ENCODE measurements at regions not wholly inside any gene's neighbourhood (a gene's known extent, or its start where the extent isn't known, plus 50 kb on each side); places are given as distances from the start of the nearest gene placed in this dataset. TPM values are rescaled to one million over a fixed set of nuclear protein-coding genes. Genes with fewer than 3 reads are reported as not detected.

- no peak overlapping the region for H3K4me3 ChIP-seq
- WGBS (ENCODE audit: low lambda C conversion rate, missing lambda C conversion rate) = 95% methylated on average over 3 of the region's 3 CpGs
These were observed 52.4 kb upstream of the HTR2A start for GRCh38 chr13:46949211-46949610.

GRCh38 chr13:46948338-46948737, 51.5 kb upstream of the HTR2A start:
- no peaks in the 10 kb centered on the region for H3K4me1 ChIP-seq (ENCODE audit: insufficient read depth)
- no peaks in the 10 kb centered on the region for H3K27me3 ChIP-seq
- no peak overlapping the region for H3K4me2 ChIP-seq
- TF ChIP-seq, protein P1, sequence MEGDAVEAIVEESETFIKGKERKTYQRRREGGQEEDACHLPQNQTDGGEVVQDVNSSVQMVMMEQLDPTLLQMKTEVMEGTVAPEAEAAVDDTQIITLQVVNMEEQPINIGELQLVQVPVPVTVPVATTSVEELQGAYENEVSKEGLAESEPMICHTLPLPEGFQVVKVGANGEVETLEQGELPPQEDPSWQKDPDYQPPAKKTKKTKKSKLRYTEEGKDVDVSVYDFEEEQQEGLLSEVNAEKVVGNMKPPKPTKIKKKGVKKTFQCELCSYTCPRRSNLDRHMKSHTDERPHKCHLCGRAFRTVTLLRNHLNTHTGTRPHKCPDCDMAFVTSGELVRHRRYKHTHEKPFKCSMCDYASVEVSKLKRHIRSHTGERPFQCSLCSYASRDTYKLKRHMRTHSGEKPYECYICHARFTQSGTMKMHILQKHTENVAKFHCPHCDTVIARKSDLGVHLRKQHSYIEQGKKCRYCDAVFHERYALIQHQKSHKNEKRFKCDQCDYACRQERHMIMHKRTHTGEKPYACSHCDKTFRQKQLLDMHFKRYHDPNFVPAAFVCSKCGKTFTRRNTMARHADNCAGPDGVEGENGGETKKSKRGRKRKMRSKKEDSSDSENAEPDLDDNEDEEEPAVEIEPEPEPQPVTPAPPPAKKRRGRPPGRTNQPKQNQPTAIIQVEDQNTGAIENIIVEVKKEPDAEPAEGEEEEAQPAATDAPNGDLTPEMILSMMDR (IDR thresholded peaks at IDR 0.05; ENCODE audit: poor library complexity) = no peak
- TF ChIP-seq EZH2 (IDR thresholded peaks at IDR 0.05; ENCODE audit: borderline replicate concordance) (no peak), EZH2phosphoT487 (IDR thresholded peaks at IDR 0.05; ENCODE audit: low read depth, severe bottlenecking, unreplicated experiment) (no peak)
- no peaks in the 10 kb centered on the region for H4K20me1 ChIP-seq (ENCODE audit: insufficient read depth, poor library complexity, severe bottlenecking)
- H3K27ac ChIP-seq = no peak overlapping the region
- no peak for DNase-seq (ENCODE audit: low spot score)
- no peak overlapping the region for H3K4me3 ChIP-seq
- H3K9me3 ChIP-seq (ENCODE audit: low read depth) = no peaks in the 10 kb centered on the region
- no peaks in the 10 kb centered on the region for H3K79me2 ChIP-seq
- H2AFZ ChIP-seq = no peak overlapping the region
- 91% methylated on average over 4 of the region's 4 CpGs for WGBS (ENCODE audit: low lambda C conversion rate, missing lambda C conversion rate)
- no peaks in the 10 kb centered on the region for H3K9me2 ChIP-seq (replicated peaks; ENCODE audit: insufficient read depth)
- no peaks in the 10 kb centered on the region for H3K36me3 ChIP-seq (replicated peaks; ENCODE audit: insufficient read depth, low read depth)

More at GRCh38 chr13:46949211-46949610, 52.4 kb upstream of the HTR2A start:
- H3K9me2 ChIP-seq (replicated peaks; ENCODE audit: insufficient read depth) = no peaks in the 10 kb centered on the region
- H3K4me2 ChIP-seq = no peak overlapping the region
- H4K20me1 ChIP-seq (ENCODE audit: insufficient read depth, poor library complexity, severe bottlenecking) = no peaks in the 10 kb centered on the region
- no peak overlapping the region for H3K27ac ChIP-seq
- H3K9me3 ChIP-seq (ENCODE audit: low read depth) = no peaks in the 10 kb centered on the region
- DNase-seq (ENCODE audit: low spot score) = no peak
- H3K36me3 ChIP-seq (replicated peaks; ENCODE audit: insufficient read depth, low read depth) = no peaks in the 10 kb centered on the region
- TF ChIP-seq, protein P1 (IDR thresholded peaks at IDR 0.05; ENCODE audit: poor library complexity) = no peak
- TF ChIP-seq EZH2 (IDR thresholded peaks at IDR 0.05; ENCODE audit: borderline replicate concordance) (no peak), EZH2phosphoT487 (IDR thresholded peaks at IDR 0.05; ENCODE audit: low read depth, severe bottlenecking, unreplicated experiment) (no peak)
- H3K4me1 ChIP-seq (ENCODE audit: insufficient read depth) = no peaks in the 10 kb centered on the region
- no peaks in the 10 kb centered on the region for H3K79me2 ChIP-seq
- no peak overlapping the region for H2AFZ ChIP-seq
- H3K27me3 ChIP-seq = no peaks in the 10 kb centered on the region

- Histone ChIP-seq H2AFZ (no peak overlapping the region), H3K9me2 (replicated peaks; ENCODE audit: insufficient read depth) (no peaks in the 10 kb centered on the region), H3K4me1 (ENCODE audit: insufficient read depth) (no peaks in the 10 kb centered on the region), H3K4me3 (no peak overlapping the region), H3K27ac (no peak overlapping the region), H3K4me2 (no peak overlapping the region), H3K27me3 (no peaks in the 10 kb centered on the region), H3K36me3 (replicated peaks; ENCODE audit: insufficient read depth, low read depth) (no peaks in the 10 kb centered on the region), H4K20me1 (ENCODE audit: insufficient read depth, poor library complexity, severe bottlenecking) (no peaks in the 10 kb centered on the region), H3K9me3 (ENCODE audit: low read depth) (no peaks in the 10 kb centered on the region), H3K79me2 (no peaks in the 10 kb centered on the region)
- TF ChIP-seq, protein P1 (IDR thresholded peaks at IDR 0.05; ENCODE audit: poor library complexity) = no peak
- TF ChIP-seq EZH2phosphoT487 (IDR thresholded peaks at IDR 0.05; ENCODE audit: low read depth, severe bottlenecking, unreplicated experiment) (no peak), EZH2 (IDR thresholded peaks at IDR 0.05; ENCODE audit: borderline replicate concordance) (no peak)
- DNase-seq (ENCODE audit: low spot score) = no peak
- WGBS (ENCODE audit: low lambda C conversion rate, missing lambda C conversion rate) = 70% methylated on average over 4 of the region's 4 CpGs
These were observed 50.8 kb upstream of the HTR2A start for GRCh38 chr13:46947425-46948191.

Small RNAs in the stretch of these regions (small RNA-seq; reads per million reads assigned to genes)
- not detected for gene GNG5P5
- gene RN7SL700P = not detected

All from hepatocyte (in vitro differentiated cells).